ENCODE measurements at regions not wholly inside any gene's neighbourhood (a gene's known extent, or its start where the extent isn't known, plus 50 kb on each side); places are given as distances from the start of the nearest gene placed in this dataset.

GRCh38 chr7:14959339-14959738 is 56.8 kb upstream of the DGKB start:
- TF ChIP-seq CTCF (IDR thresholded peaks at IDR 0.05) (no peak), EZH2 (IDR thresholded peaks at IDR 0.05; ENCODE audit: borderline replicate concordance, insufficient read depth, low read depth, low read length, poor library complexity, severe bottlenecking) (no peak)

All from B cell (primary cell).